H9 (cell line): ENCODE measurements at regions not wholly inside any gene's neighbourhood (a gene's known extent, or its start where the extent isn't known, plus 50 kb on each side); places are given as distances from the start of the nearest gene placed in this dataset.
"Not testable (repeated sequence)": the region's sequence is repeated elsewhere in the genome, so short reads cannot be mapped to it uniquely, and the experiment has no call there.

Experiments used
- DNase-seq: peaks from one replicate; pipeline ENCODE4 v3.0.0-alpha.2; 2017
- H2AFZ ChIP-seq: one replicate; pipeline ENCODE4 v1.6.1; 2013; ENCODE audit warnings: mild to moderate bottlenecking, low read length, control low read depth, moderate library complexity
- H2AK5ac ChIP-seq: 2 replicates; pipeline ENCODE4 v1.6.1; 2013; ENCODE audit warnings: low read length, control low read depth, mixed read lengths; ENCODE audit not compliant: insufficient read length
- H2BK120ac ChIP-seq: one replicate; pipeline ENCODE4 v1.6.1; 2013; ENCODE audit warnings: low read depth, mild to moderate bottlenecking, low read length, control low read depth, inconsistent platforms; ENCODE audit not compliant: poor library complexity, severe bottlenecking
- H2BK12ac ChIP-seq: 2 replicates; pipeline ENCODE4 v1.6.1; 2013; ENCODE audit warnings: low read length, control low read depth, mixed read lengths, low read depth; ENCODE audit not compliant: insufficient read length
- H2BK15ac ChIP-seq: 2 replicates; pipeline ENCODE4 v1.6.1; 2013; ENCODE audit warnings: low read depth, low read length, control low read depth
- H2BK20ac ChIP-seq: one replicate; pipeline ENCODE4 v1.6.1; 2013; ENCODE audit warnings: low read depth, mild to moderate bottlenecking, low read length, control low read depth, inconsistent platforms; ENCODE audit not compliant: poor library complexity, severe bottlenecking
- H2BK5ac ChIP-seq: 2 replicates; pipeline ENCODE4 v1.6.1; 2013; ENCODE audit warnings: low read length, control low read depth, mixed read lengths; ENCODE audit not compliant: insufficient read length
- H3K14ac ChIP-seq: 2 replicates; pipeline ENCODE4 v1.6.1; 2013; ENCODE audit warnings: low read length, control low read depth; ENCODE audit not compliant: insufficient read depth
- H3K18ac ChIP-seq: 2 replicates; pipeline ENCODE4 v1.6.1; 2013; ENCODE audit warnings: low read depth, mild to moderate bottlenecking, mixed read lengths, low read length, control low read depth; ENCODE audit not compliant: insufficient read length
- H3K23ac ChIP-seq: 2 replicates; pipeline ENCODE4 v1.6.1; 2013; ENCODE audit warnings: low read length, control low read depth, mixed read lengths, low read depth; ENCODE audit not compliant: insufficient read length
- H3K23me2 ChIP-seq: 2 replicates; pipeline ENCODE4 v1.6.1; 2013; ENCODE audit warnings: low read depth, mild to moderate bottlenecking, mixed read lengths, low read length, control low read depth; ENCODE audit not compliant: insufficient read length, poor library complexity, severe bottlenecking
- H3K27ac ChIP-seq: 2 replicates; pipeline ENCODE4 v1.5.1; 2013; ENCODE audit warnings: low read length, control low read depth, mixed read lengths, low read depth; ENCODE audit not compliant: insufficient read length
- H3K27me3 ChIP-seq: 2 replicates; pipeline ENCODE4 v1.6.1; 2013; ENCODE audit warnings: low read length, control low read depth, inconsistent platforms; ENCODE audit not compliant: insufficient read depth
- H3K4ac ChIP-seq: 2 replicates; pipeline ENCODE4 v1.6.1; 2013; ENCODE audit warnings: low read depth, mild to moderate bottlenecking, control low read depth, inconsistent platforms, low read length, moderate library complexity
- H3K4me1 ChIP-seq: 2 replicates; pipeline ENCODE4 v1.6.1; 2013; ENCODE audit warnings: low read length, control low read depth, inconsistent platforms; ENCODE audit not compliant: insufficient read depth
- H3K4me2 ChIP-seq: 2 replicates; pipeline ENCODE4 v1.6.1; 2013; ENCODE audit warnings: low read length, control low read depth, mixed read lengths; ENCODE audit not compliant: insufficient read length, insufficient read depth
- H3K56ac ChIP-seq: 2 replicates; pipeline ENCODE4 v1.6.1; 2013; ENCODE audit warnings: low read depth, mild to moderate bottlenecking, mixed read lengths, low read length, control low read depth; ENCODE audit not compliant: insufficient read length
- H3K79me1 ChIP-seq: 2 replicates; pipeline ENCODE4 v1.6.1; 2013; ENCODE audit warnings: low read depth, mild to moderate bottlenecking, moderate library complexity, low read length, control low read depth, inconsistent platforms; ENCODE audit not compliant: insufficient read depth, poor library complexity, severe bottlenecking
- H3K79me2 ChIP-seq: 2 replicates; pipeline ENCODE4 v1.6.1; 2013; ENCODE audit warnings: low read length, control low read depth, inconsistent platforms; ENCODE audit not compliant: insufficient read depth
- H3K9ac ChIP-seq: 2 replicates; pipeline ENCODE4 v1.6.1; 2013; ENCODE audit warnings: low read length, control low read depth, mixed read lengths; ENCODE audit not compliant: insufficient read length; ENCODE audit errors: extremely low read depth
- H3K9me3 ChIP-seq: one replicate; pipeline ENCODE4 v1.6.1; 2013; ENCODE audit warnings: low read depth, low read length, inconsistent platforms; ENCODE audit not compliant: control insufficient read depth
- H3T11ph ChIP-seq: one replicate; pipeline ENCODE4 v1.6.1; 2013; ENCODE audit warnings: mild to moderate bottlenecking, low read length, control low read depth, inconsistent platforms
- H4K20me1 ChIP-seq: one replicate; pipeline ENCODE4 v1.6.1; 2013; ENCODE audit not compliant: control insufficient read depth, insufficient read length, insufficient read depth
- H4K5ac ChIP-seq: 2 replicates; pipeline ENCODE4 v1.6.1; 2013; ENCODE audit warnings: low read depth, mild to moderate bottlenecking, mixed read lengths, low read length, control low read depth; ENCODE audit not compliant: insufficient read length
- H4K8ac ChIP-seq: replicated peaks from 2 replicates; pipeline ENCODE4 v1.6.1; 2013; ENCODE audit warnings: low read length, control low read depth, mixed read lengths, low read depth; ENCODE audit not compliant: insufficient read length
- H4K91ac ChIP-seq: 2 replicates; pipeline ENCODE4 v1.6.1; 2013; ENCODE audit warnings: low read depth, mild to moderate bottlenecking, moderate library complexity, mixed read lengths, low read length, control low read depth; ENCODE audit not compliant: insufficient read length
- H3K27ac Mint-ChIP-seq, 3 experiments: 2 replicates in 2 of 3; 3 replicates in 1 of 3; pipeline ENCODE4 v1.8.0; 2020 to 2021; ENCODE audit warnings: mixed read lengths in 3 of 3, mild to moderate bottlenecking in 1 of 3, moderate library complexity in 1 of 3
- H3K27me3 Mint-ChIP-seq: 2 replicates; pipeline ENCODE4 v1.8.0; 2021; ENCODE audit warnings: low read depth, mild to moderate bottlenecking, moderate library complexity, mixed read lengths
- H3K36me3 Mint-ChIP-seq, 3 experiments: 2 replicates in 2 of 3; 3 replicates in 1 of 3; pipeline ENCODE4 v1.8.0; 2020 to 2021; ENCODE audit warnings: low read depth in 3 of 3, mixed read lengths in 3 of 3; ENCODE audit not compliant: insufficient read depth in 1 of 3
- H3K4me1 Mint-ChIP-seq, 2 experiments: 2 replicates each; pipeline ENCODE4 v1.8.0; 2020; ENCODE audit warnings: mixed read lengths in 2 of 2
- H3K4me3 Mint-ChIP-seq, 2 experiments: 2 replicates in 1 of 2; 3 replicates in 1 of 2; pipeline ENCODE4 v1.8.0; 2020 to 2021; ENCODE audit warnings: mild to moderate bottlenecking in 2 of 2, mixed read lengths in 2 of 2, moderate library complexity in 1 of 2
- H3K9me3 Mint-ChIP-seq, 2 experiments: 2 replicates in 1 of 2; 3 replicates in 1 of 2; pipeline ENCODE4 v1.8.0; 2020; ENCODE audit warnings: mild to moderate bottlenecking in 2 of 2, mixed read lengths in 2 of 2, moderate library complexity in 1 of 2
- WGBS: extraction: QIAGEN DNeasy Blood & Tissue Kit; methylation state at CpG from one replicate; pipeline ENCODE4 v1.1.7; 2013; ENCODE audit warnings: missing lambda C conversion rate, low lambda C conversion rate, mixed read lengths; ENCODE audit not compliant: insufficient read length; ENCODE audit errors: extremely low coverage; 5-methylcytosine and 5-hydroxymethylcytosine counted together

GRCh38 chr2:87325042-87325910, 303.6 kb upstream of the PLGLB1 start:
- not testable (repeated sequence) for H3K27ac ChIP-seq, H3K23ac ChIP-seq, H2BK5ac ChIP-seq, H3K4me3 Mint-ChIP-seq, H4K20me1 ChIP-seq, H3K4ac ChIP-seq, H2BK20ac ChIP-seq, H3K36me3 Mint-ChIP-seq, H3K23me2 ChIP-seq, H2BK12ac ChIP-seq, H3K79me1 ChIP-seq, H3K4me1 ChIP-seq, H2AFZ ChIP-seq, H3K27ac Mint-ChIP-seq, H3K56ac ChIP-seq, H4K8ac ChIP-seq, H4K5ac ChIP-seq, H3K18ac ChIP-seq, H3K9me3 ChIP-seq, H3K9ac ChIP-seq, DNase-seq, H3K9me3 Mint-ChIP-seq, H3K27me3 Mint-ChIP-seq, H3K27me3 ChIP-seq, H2BK120ac ChIP-seq, H3K79me2 ChIP-seq, H3T11ph ChIP-seq, H2BK15ac ChIP-seq, H3K14ac ChIP-seq, H2AK5ac ChIP-seq, H3K4me2 ChIP-seq, H4K91ac ChIP-seq
- WGBS: no CpG with 5 or more reads among the region's 12 CpGs
- H3K4me1 Mint-ChIP-seq: peaks cover 10 to 15% of the 10 kb centered on the region in 2 experiments

GRCh38 chr2:87325911-87326294, 304.3 kb upstream of the PLGLB1 start:
- not testable (repeated sequence) for H3K14ac ChIP-seq, H3K79me1 ChIP-seq, H2BK5ac ChIP-seq, H4K20me1 ChIP-seq, H3K27ac Mint-ChIP-seq, H2BK120ac ChIP-seq, H3K36me3 Mint-ChIP-seq, H3K23ac ChIP-seq, H3K18ac ChIP-seq, H3K4ac ChIP-seq, H2AFZ ChIP-seq, H3T11ph ChIP-seq, H3K79me2 ChIP-seq, H3K27me3 Mint-ChIP-seq, DNase-seq, H2BK12ac ChIP-seq, H3K23me2 ChIP-seq, H3K4me2 ChIP-seq, H4K5ac ChIP-seq, H4K91ac ChIP-seq, H2BK20ac ChIP-seq, H3K27me3 ChIP-seq, H3K9me3 Mint-ChIP-seq, H2AK5ac ChIP-seq, H3K9ac ChIP-seq, H3K9me3 ChIP-seq, H4K8ac ChIP-seq, H3K4me1 ChIP-seq, H3K56ac ChIP-seq, H2BK15ac ChIP-seq, H3K4me3 Mint-ChIP-seq, H3K27ac ChIP-seq
- H3K4me1 Mint-ChIP-seq: peaks cover 10 to 15% of the 10 kb centered on the region in 2 experiments
- WGBS: no CpG with 5 or more reads among the region's 2 CpGs
